ENCODE measurements at regions not wholly inside any gene's neighbourhood (a gene's known extent, or its start where the extent isn't known, plus 50 kb on each side); places are given as distances from the start of the nearest gene placed in this dataset.

GRCh38 chr14:44576356-44576755 is 69.3 kb upstream of the FSCB start:
- TF ChIP-seq CTCF (IDR thresholded peaks at IDR 0.05; ENCODE audit: low read length) = no peak
- TF ChIP-seq EZH2 (optimal IDR thresholded peaks at IDR 0.05; ENCODE audit: low read depth, low read length) = no peak
- no peak for TF ChIP-seq EZH2phosphoT487 (IDR thresholded peaks at IDR 0.05; ENCODE audit: low read length)

Data from MM.1S (cell line).